H1 (cell line): ENCODE measurements at regions not wholly inside any gene's neighbourhood (a gene's known extent, or its start where the extent isn't known, plus 50 kb on each side); places are given as distances from the start of the nearest gene placed in this dataset.
"Not testable (repeated sequence)": the region's sequence is repeated elsewhere in the genome, so short reads cannot be mapped to it uniquely, and the experiment has no call there.

ENCODE experiments used
- CTCF ChIA-PET: fragments of 300-600 bp; sonication (Branson Sonifier 250); formaldehyde crosslinking; loops from one replicate; lab custom pipeline; 2021; ENCODE audit not compliant: partially characterized antibody; lab: Charles Lee
- POLR2A ChIA-PET: fragments of 300-600 bp; sonication (Branson Sonifier 250); formaldehyde crosslinking; loops from one replicate; lab custom pipeline; 2021; ENCODE audit warnings: inconsistent platforms; ENCODE audit not compliant: partially characterized antibody; lab: Charles Lee
- DNase-seq, 2 experiments: peaks; one replicate each; pipeline versions ENCODE4 v3.0.0 to v3.0.0-alpha.2; 2010 to 2022; ENCODE audit warnings: low spot score in 2 of 2, low read depth in 1 of 2, mixed read lengths in 1 of 2
- FAIRE-seq: peaks from 2 replicates; lab custom pipeline; 2011; peaks lifted over from hg19 to GRCh38; lab: Jason Lieb, UNC
- H2AFZ ChIP-seq: 2 replicates; pipeline ENCODE4 v1.8.1; 2012; ENCODE audit warnings: low read length, inconsistent platforms
- H2AK5ac ChIP-seq: 2 replicates; pipeline ENCODE4 v1.6.1; 2013; ENCODE audit warnings: low read depth, low read length
- H2BK120ac ChIP-seq: replicated peaks from 2 replicates; pipeline ENCODE3; 2013; ENCODE audit warnings: low read depth, low read length, inconsistent platforms
- H2BK12ac ChIP-seq: 2 replicates; pipeline ENCODE4 v1.6.1; 2013; ENCODE audit warnings: low read depth, low read length
- H2BK15ac ChIP-seq: 2 replicates; pipeline ENCODE4 v1.6.1; 2013; ENCODE audit warnings: low read length
- H2BK20ac ChIP-seq: 2 replicates; pipeline ENCODE4 v1.6.1; 2013; ENCODE audit warnings: low read length
- H2BK5ac ChIP-seq: 2 replicates; pipeline ENCODE4 v1.6.1; 2013; ENCODE audit warnings: low read depth, low read length
- H3K14ac ChIP-seq: 2 replicates; pipeline ENCODE4 v1.6.1; 2013; ENCODE audit warnings: inconsistent platforms; ENCODE audit not compliant: insufficient read length
- H3K18ac ChIP-seq: 2 replicates; pipeline ENCODE4 v1.6.1; 2013; ENCODE audit warnings: low read length; ENCODE audit errors: extremely low read depth
- H3K23ac ChIP-seq: 2 replicates; pipeline ENCODE4 v1.6.1; 2013; ENCODE audit warnings: inconsistent platforms; ENCODE audit not compliant: insufficient read length
- H3K23me2 ChIP-seq: 2 replicates; pipeline ENCODE4 v1.6.1; 2013; ENCODE audit warnings: low read depth, low read length
- H3K27ac ChIP-seq: 2 replicates; pipeline ENCODE4 v1.6.1; 2011; ENCODE audit warnings: low read depth, low read length, inconsistent platforms
- H3K27me3 ChIP-seq, 4 experiments: replicated peaks in 1 of 4; 1 replicate in 1 of 4; 2 replicates in 3 of 4; pipeline versions ENCODE4 v1.6.1 to v1.8.1; 2011 to 2013; ENCODE audit warnings: low read length in 3 of 4, mild to moderate bottlenecking in 3 of 4, inconsistent platforms in 2 of 4, mixed read lengths in 2 of 4, moderate library complexity in 1 of 4; ENCODE audit not compliant: control insufficient read depth in 3 of 4, insufficient read depth in 3 of 4; ENCODE audit errors: extremely low read depth in 1 of 4
- H3K36me3 ChIP-seq, 4 experiments: 2 replicates each; pipeline versions ENCODE4 v1.6.1 to v1.8.1; 2011 to 2013; ENCODE audit warnings: mild to moderate bottlenecking in 4 of 4, low read length in 3 of 4, moderate library complexity in 2 of 4, control low read depth in 1 of 4, inconsistent platforms in 1 of 4; ENCODE audit not compliant: insufficient read depth in 4 of 4, control insufficient read depth in 2 of 4
- H3K4ac ChIP-seq: replicated peaks from 2 replicates; pipeline ENCODE3; 2013; ENCODE audit warnings: low read length, low read depth, mixed read lengths, inconsistent platforms; ENCODE audit not compliant: insufficient read length
- H3K4me1 ChIP-seq, 4 experiments: replicated peaks in 1 of 4; 1 replicate in 1 of 4; 2 replicates in 3 of 4; pipeline versions ENCODE4 v1.6.1 to v1.8.1; 2011 to 2013; ENCODE audit warnings: low read length in 3 of 4, inconsistent platforms in 2 of 4, mixed read lengths in 1 of 4; ENCODE audit not compliant: insufficient read depth in 4 of 4, control insufficient read depth in 3 of 4
- H3K4me2 ChIP-seq, 2 experiments: 2 replicates each; pipeline versions ENCODE4 v1.6.1 to v1.8.1; 2011 to 2013; ENCODE audit warnings: low read depth in 2 of 2, low read length in 2 of 2, control low read depth in 1 of 2, inconsistent platforms in 1 of 2, mild to moderate bottlenecking in 1 of 2; ENCODE audit not compliant: insufficient read depth in 1 of 2
- H3K4me3 ChIP-seq, 4 experiments: fragments of 200-600, 300-600 bp in 1 of 4; sonication (generic), shearing (Covaris generic), sonication (Bioruptor Twin) in 1 of 4; 2 replicates each; pipeline versions ENCODE4 v1.5.1 to v1.8.1; 2011 to 2016; ENCODE audit warnings: low read length in 4 of 4, low read depth in 3 of 4, control low read depth in 2 of 4, inconsistent platforms in 2 of 4, mild to moderate bottlenecking in 2 of 4, mixed read lengths in 1 of 4, moderate library complexity in 1 of 4; ENCODE audit not compliant: insufficient read depth in 2 of 4; ENCODE audit errors: extremely low read depth in 1 of 4
- H3K56ac ChIP-seq: replicated peaks from 2 replicates; pipeline ENCODE3; 2013; ENCODE audit warnings: low read depth, mild to moderate bottlenecking, mixed read lengths, low read length, inconsistent platforms; ENCODE audit not compliant: insufficient read length
- H3K79me1 ChIP-seq: 2 replicates; pipeline ENCODE4 v1.6.1; 2013; ENCODE audit warnings: low read depth, low read length, control low read depth
- H3K79me2 ChIP-seq, 2 experiments: 2 replicates each; pipeline versions ENCODE4 v1.6.1 to v1.8.1; 2012 to 2013; ENCODE audit warnings: low read length in 2 of 2, mild to moderate bottlenecking in 2 of 2, inconsistent platforms in 1 of 2; ENCODE audit not compliant: insufficient read depth in 2 of 2, control insufficient read depth in 1 of 2
- H3K9ac ChIP-seq, 4 experiments: replicated peaks in 1 of 4; 1 replicate in 1 of 4; 2 replicates in 3 of 4; pipeline versions ENCODE4 v1.6.1 to v1.8.1; 2011 to 2013; ENCODE audit warnings: low read depth in 3 of 4, low read length in 3 of 4, control low read depth in 2 of 4, mild to moderate bottlenecking in 2 of 4, moderate library complexity in 2 of 4, inconsistent platforms in 1 of 4; ENCODE audit errors: extremely low read depth in 1 of 4
- H3K9me3 ChIP-seq, 2 experiments: 2 replicates each; pipeline versions ENCODE4 v1.6.1 to v1.8.1; 2012 to 2013; ENCODE audit warnings: mild to moderate bottlenecking in 2 of 2, moderate library complexity in 2 of 2, control low read depth in 1 of 2, inconsistent platforms in 1 of 2, low read depth in 1 of 2, low read length in 1 of 2, mixed read lengths in 1 of 2; ENCODE audit not compliant: insufficient read depth in 2 of 2
- H4K20me1 ChIP-seq, 2 experiments: replicated peaks in 1 of 2; 2 replicates each; pipeline versions ENCODE3 to v1.8.1; 2011 to 2013; ENCODE audit warnings: inconsistent platforms in 2 of 2, low read length in 2 of 2, mild to moderate bottlenecking in 1 of 2; ENCODE audit not compliant: insufficient read depth in 2 of 2, control insufficient read depth in 1 of 2
- H4K5ac ChIP-seq: 2 replicates; pipeline ENCODE4 v1.6.1; 2013; ENCODE audit warnings: low read length, low read depth, mixed read lengths, inconsistent platforms; ENCODE audit not compliant: insufficient read length
- H4K8ac ChIP-seq: 2 replicates; pipeline ENCODE4 v1.8.0; 2013; ENCODE audit warnings: mild to moderate bottlenecking, moderate library complexity, low read length, inconsistent platforms; ENCODE audit not compliant: insufficient read depth; ENCODE audit errors: extremely low read depth
- H4K91ac ChIP-seq: replicated peaks from 2 replicates; pipeline ENCODE3; 2013; ENCODE audit warnings: low read length, mixed read lengths, inconsistent platforms; ENCODE audit not compliant: insufficient read length
- WGBS, 2 experiments: shearing (Covaris generic) in 1 of 2; methylation state at CpG; one replicate each; pipeline versions ENCODE4 v1.1.6 to v1.1.7; 2013 to 2015; ENCODE audit warnings: low lambda C conversion rate in 2 of 2, mixed read lengths in 2 of 2, inconsistent platforms in 1 of 2, low coverage in 1 of 2, missing lambda C conversion rate in 1 of 2; ENCODE audit not compliant: insufficient replicate concordance in 2 of 2, insufficient coverage in 1 of 2, insufficient read length in 1 of 2; ENCODE audit errors: extremely low coverage in 1 of 2, missing lambda C conversion rate in 1 of 2; 5-methylcytosine and 5-hydroxymethylcytosine counted together

DNA sequence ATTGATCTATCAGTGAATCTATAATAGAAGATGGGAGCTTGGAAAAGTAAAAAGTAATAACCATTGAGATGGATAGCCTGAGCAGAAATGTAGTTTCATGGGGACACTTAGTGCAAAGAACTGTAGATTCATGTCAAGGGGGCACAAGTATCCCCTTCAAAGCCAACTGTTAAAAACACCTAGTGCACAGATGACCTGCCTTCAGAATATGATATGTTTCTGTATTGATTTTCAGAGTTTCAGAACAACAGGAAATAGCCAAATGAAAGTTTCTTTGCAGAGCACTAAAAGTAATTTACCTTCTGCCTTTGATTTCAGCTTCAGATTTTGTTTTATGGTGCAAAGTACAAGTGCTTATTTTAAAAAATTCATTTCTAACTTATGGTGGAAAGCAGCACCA is 169.9 kb downstream of the SPDYE17 start:
- H2BK5ac ChIP-seq, H3K14ac ChIP-seq, H4K5ac ChIP-seq, H4K20me1 ChIP-seq, H3K18ac ChIP-seq, H4K8ac ChIP-seq, DNase-seq, CTCF ChIA-PET, H3K27me3 ChIP-seq, H3K79me1 ChIP-seq, H2AFZ ChIP-seq, H3K9ac ChIP-seq, H3K23ac ChIP-seq, H3K4ac ChIP-seq, H3K4me1 ChIP-seq, H2BK120ac ChIP-seq, H2AK5ac ChIP-seq, H2BK12ac ChIP-seq, H3K79me2 ChIP-seq, H3K56ac ChIP-seq, H2BK20ac ChIP-seq, H2BK15ac ChIP-seq, H3K4me2 ChIP-seq, FAIRE-seq, H3K23me2 ChIP-seq, H3K27ac ChIP-seq, H3K9me3 ChIP-seq, H4K91ac ChIP-seq, POLR2A ChIA-PET, H3K36me3 ChIP-seq, H3K4me3 ChIP-seq: not testable (repeated sequence)

DNA sequence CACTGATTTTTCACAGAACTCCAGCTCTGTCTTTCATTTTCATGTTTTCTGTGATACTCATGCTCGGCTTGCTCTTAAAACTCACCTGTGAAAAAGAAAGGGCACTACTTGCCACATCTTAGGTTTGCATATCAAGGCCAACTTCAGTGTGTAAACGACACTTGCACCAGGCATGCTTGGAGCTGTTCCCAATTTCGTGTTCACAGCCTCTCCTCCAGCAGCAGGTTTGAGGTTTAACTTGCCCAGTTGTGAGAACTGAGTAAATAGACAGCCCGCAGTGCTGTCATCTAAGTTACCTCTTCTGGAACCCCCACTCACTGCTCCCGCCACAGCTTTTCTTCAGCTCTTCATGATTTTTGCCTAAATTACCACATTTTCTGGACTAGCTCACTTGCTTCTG is 172.2 kb downstream of the SPDYE17 start:
- H2AFZ ChIP-seq, H3K9ac ChIP-seq, H3K27me3 ChIP-seq, H3K14ac ChIP-seq, CTCF ChIA-PET, H3K79me2 ChIP-seq, H2AK5ac ChIP-seq, H3K79me1 ChIP-seq, H3K9me3 ChIP-seq, H4K20me1 ChIP-seq, H4K8ac ChIP-seq, H3K27ac ChIP-seq, H3K23me2 ChIP-seq, H2BK20ac ChIP-seq, DNase-seq, H3K23ac ChIP-seq, FAIRE-seq, H3K56ac ChIP-seq, H2BK5ac ChIP-seq, H2BK120ac ChIP-seq, H3K36me3 ChIP-seq, H3K4me2 ChIP-seq, H3K4ac ChIP-seq, H2BK15ac ChIP-seq, POLR2A ChIA-PET, H2BK12ac ChIP-seq, H3K18ac ChIP-seq, H4K91ac ChIP-seq, H3K4me3 ChIP-seq, H4K5ac ChIP-seq, H3K4me1 ChIP-seq: not testable (repeated sequence)
- WGBS, 2 experiments, result 79% methylated on average over 5 of the region's 5 CpGs; no CpG with 5 or more reads in 1 of the 2 experiments
